ENCODE measurements at regions not wholly inside any gene's neighbourhood (a gene's known extent, or its start where the extent isn't known, plus 50 kb on each side); places are given as distances from the start of the nearest gene placed in this dataset.

DNA sequence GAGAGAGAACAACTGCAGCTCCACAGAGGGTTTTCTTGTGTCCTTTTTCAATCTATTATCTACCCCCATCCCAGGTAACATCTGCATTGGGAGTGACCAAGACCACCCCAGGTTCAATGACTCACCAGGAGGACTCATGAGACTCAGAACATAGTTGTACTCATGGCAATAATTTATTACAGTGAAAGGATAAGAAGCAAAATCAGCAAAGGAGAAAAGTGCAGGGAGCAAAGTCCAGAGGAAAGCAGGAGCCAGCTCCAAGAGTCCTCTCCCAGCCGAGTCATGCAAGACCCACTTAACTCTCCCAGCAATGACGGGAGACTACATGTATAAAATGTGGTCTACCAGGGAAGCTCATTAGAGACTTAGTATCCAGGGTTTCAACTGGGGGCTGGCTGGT lies 129.5 kb upstream of the RBPJ start:
- no peak overlapping the region for H2AFZ ChIP-seq (ENCODE audit: low read length)
- H3K36me3 ChIP-seq (ENCODE audit: control insufficient read depth in 2 of 4, insufficient read depth in 4 of 4, low read length in 3 of 4) = no peaks in the 10 kb centered on the region
- no peak overlapping the region for H2BK5ac ChIP-seq (ENCODE audit: low read depth, low read length)
- H3K4me2 ChIP-seq (ENCODE audit: insufficient read depth in 1 of 2, low read depth in 2 of 2, low read length in 2 of 2) = no peak overlapping the region
- H3K79me1 ChIP-seq (ENCODE audit: low read depth, low read length) = no peaks in the 10 kb centered on the region
- no peak for FAIRE-seq
- no peaks in the 10 kb centered on the region for H3K9me3 ChIP-seq (ENCODE audit: insufficient read depth in 2 of 2, low read depth in 1 of 2, low read length in 1 of 2)
- no peak overlapping the region for H3K18ac ChIP-seq (ENCODE audit: extremely low read depth, low read length)
- H3K14ac ChIP-seq (ENCODE audit: insufficient read length) = no peak overlapping the region
- H2BK12ac ChIP-seq (ENCODE audit: low read depth, low read length) = no peak overlapping the region
- TF ChIP-seq RAD21 (IDR thresholded peaks at IDR 0.05 in 1 of 2, conservative IDR thresholded peaks at IDR 0.05 in 1 of 2; ENCODE audit: low read depth in 2 of 2, low read length in 2 of 2) (no peak), CTBP2 (IDR thresholded peaks at IDR 0.05; ENCODE audit: borderline replicate concordance, insufficient read depth, insufficient read length, low read length) (no peak), PHF8 (conservative IDR thresholded peaks at IDR 0.05; ENCODE audit: low read depth, low read length) (no peak), ZNF274 (IDR thresholded peaks at IDR 0.05; ENCODE audit: borderline replicate concordance, extremely low read depth, low read length) (no peak)
- TF ChIP-seq, protein P1, sequence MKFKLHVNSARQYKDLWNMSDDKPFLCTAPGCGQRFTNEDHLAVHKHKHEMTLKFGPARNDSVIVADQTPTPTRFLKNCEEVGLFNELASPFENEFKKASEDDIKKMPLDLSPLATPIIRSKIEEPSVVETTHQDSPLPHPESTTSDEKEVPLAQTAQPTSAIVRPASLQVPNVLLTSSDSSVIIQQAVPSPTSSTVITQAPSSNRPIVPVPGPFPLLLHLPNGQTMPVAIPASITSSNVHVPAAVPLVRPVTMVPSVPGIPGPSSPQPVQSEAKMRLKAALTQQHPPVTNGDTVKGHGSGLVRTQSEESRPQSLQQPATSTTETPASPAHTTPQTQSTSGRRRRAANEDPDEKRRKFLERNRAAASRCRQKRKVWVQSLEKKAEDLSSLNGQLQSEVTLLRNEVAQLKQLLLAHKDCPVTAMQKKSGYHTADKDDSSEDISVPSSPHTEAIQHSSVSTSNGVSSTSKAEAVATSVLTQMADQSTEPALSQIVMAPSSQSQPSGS (IDR thresholded peaks at IDR 0.05; ENCODE audit: low read length) = no peak
- TF ChIP-seq, protein P2, sequence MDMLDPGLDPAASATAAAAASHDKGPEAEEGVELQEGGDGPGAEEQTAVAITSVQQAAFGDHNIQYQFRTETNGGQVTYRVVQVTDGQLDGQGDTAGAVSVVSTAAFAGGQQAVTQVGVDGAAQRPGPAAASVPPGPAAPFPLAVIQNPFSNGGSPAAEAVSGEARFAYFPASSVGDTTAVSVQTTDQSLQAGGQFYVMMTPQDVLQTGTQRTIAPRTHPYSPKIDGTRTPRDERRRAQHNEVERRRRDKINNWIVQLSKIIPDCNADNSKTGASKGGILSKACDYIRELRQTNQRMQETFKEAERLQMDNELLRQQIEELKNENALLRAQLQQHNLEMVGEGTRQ (IDR thresholded peaks at IDR 0.05; ENCODE audit: low read length) = no peak
- no peak for DNase-seq (ENCODE audit: low read depth in 1 of 2, low spot score in 2 of 2)
- H3K4ac ChIP-seq (replicated peaks; ENCODE audit: insufficient read length, low read depth, low read length) = no peak overlapping the region
- H2BK120ac ChIP-seq (replicated peaks; ENCODE audit: low read depth, low read length) = no peak overlapping the region
- no peak overlapping the region for H3K23ac ChIP-seq (ENCODE audit: insufficient read length)
- H3K27me3 ChIP-seq (replicated peaks in 1 of 4; ENCODE audit: control insufficient read depth in 3 of 4, extremely low read depth in 1 of 4, insufficient read depth in 3 of 4, low read length in 3 of 4) = no peaks in the 10 kb centered on the region
- H4K20me1 ChIP-seq (replicated peaks in 1 of 2; ENCODE audit: control insufficient read depth in 1 of 2, insufficient read depth in 2 of 2, low read length in 2 of 2) = no peaks in the 10 kb centered on the region
- H2AK5ac ChIP-seq (ENCODE audit: low read depth, low read length) = no peak overlapping the region
- H4K8ac ChIP-seq (ENCODE audit: extremely low read depth, insufficient read depth, low read length) = no peak overlapping the region
- H3K79me2 ChIP-seq (ENCODE audit: control insufficient read depth in 1 of 2, insufficient read depth in 2 of 2, low read length in 2 of 2) = no peaks in the 10 kb centered on the region
- no peak overlapping the region for H3K4me3 ChIP-seq (ENCODE audit: extremely low read depth in 1 of 4, insufficient read depth in 2 of 4, low read depth in 3 of 4, low read length in 4 of 4)
- WGBS, 2 experiments (ENCODE audit: extremely low coverage in 1 of 2, insufficient coverage in 1 of 2, insufficient read length in 1 of 2, insufficient replicate concordance in 2 of 2, low coverage in 1 of 2, low lambda C conversion rate in 2 of 2, missing lambda C conversion rate in 1 of 2) = 95% methylated on average over 2 of the region's 2 CpGs; no CpG with 5 or more reads in 1 of the 2 experiments
- H2BK15ac ChIP-seq (ENCODE audit: low read length) = no peak overlapping the region
- H3K27ac ChIP-seq (ENCODE audit: low read depth, low read length) = no peak overlapping the region
- no peak overlapping the region for H3K9ac ChIP-seq (replicated peaks in 1 of 4; ENCODE audit: extremely low read depth in 1 of 4, low read depth in 3 of 4, low read length in 3 of 4)
- H4K91ac ChIP-seq (replicated peaks; ENCODE audit: insufficient read length, low read length) = no peak overlapping the region
- ChIA-PET CTCF (ENCODE audit: partially characterized antibody) (interaction anchor here (0.6 to 2.0 kb wide), 5 partner anchors 17 to 443 kb away, joined by 3 to 7 read pairs (median 5); no protein-coding TSS in a partner anchor), POLR2A (ENCODE audit: partially characterized antibody) (no interaction called here)
- no peak overlapping the region for H3K56ac ChIP-seq (replicated peaks; ENCODE audit: insufficient read length, low read depth, low read length)
- no peaks in the 10 kb centered on the region for H3K23me2 ChIP-seq (ENCODE audit: low read depth, low read length)
- no peak overlapping the region for H4K5ac ChIP-seq (ENCODE audit: insufficient read length, low read depth, low read length)
- no peak overlapping the region for H2BK20ac ChIP-seq (ENCODE audit: low read length)
- H3K4me1 ChIP-seq (replicated peaks in 1 of 4; ENCODE audit: control insufficient read depth in 3 of 4, insufficient read depth in 4 of 4, low read length in 3 of 4) = peaks cover 0 to 2% (median 0%) of the 10 kb centered on the region in 4 experiments; a peak in 1 of 7 replicates

Measured in H1 (cell line).